Bronchial epithelial cell (primary cell): ENCODE measurements at regions not wholly inside any gene's neighbourhood (a gene's known extent, or its start where the extent isn't known, plus 50 kb on each side); places are given as distances from the start of the nearest gene placed in this dataset.

Experiments used
- DNase-seq: peaks from one replicate; pipeline ENCODE4 v3.0.0-alpha.2; 2010; ENCODE audit warnings: low read depth
- FAIRE-seq: peaks from 2 replicates; lab custom pipeline; 2011; peaks lifted over from hg19 to GRCh38; lab: Jason Lieb, UNC
- H3K27me3 ChIP-seq: 2 replicates; pipeline ENCODE4 v1.5.1; 2011; ENCODE audit warnings: low read length; ENCODE audit not compliant: control insufficient read depth, insufficient read depth
- H3K36me3 ChIP-seq: 2 replicates; pipeline ENCODE4 v1.5.1; 2011; ENCODE audit warnings: low read length; ENCODE audit not compliant: control insufficient read depth, insufficient read depth
- H3K4me3 ChIP-seq: 2 replicates; pipeline ENCODE4 v1.5.1; 2011; ENCODE audit warnings: mild to moderate bottlenecking, low read depth, low read length, control low read depth
- CTCF ChIP-seq: IDR thresholded peaks from 2 replicates; pipeline ENCODE4 v1.5.1; 2011; ENCODE audit warnings: mild to moderate bottlenecking, moderate library complexity, low read length, control low read depth, inconsistent platforms; ENCODE audit not compliant: insufficient read depth, severe bottlenecking

DNA sequence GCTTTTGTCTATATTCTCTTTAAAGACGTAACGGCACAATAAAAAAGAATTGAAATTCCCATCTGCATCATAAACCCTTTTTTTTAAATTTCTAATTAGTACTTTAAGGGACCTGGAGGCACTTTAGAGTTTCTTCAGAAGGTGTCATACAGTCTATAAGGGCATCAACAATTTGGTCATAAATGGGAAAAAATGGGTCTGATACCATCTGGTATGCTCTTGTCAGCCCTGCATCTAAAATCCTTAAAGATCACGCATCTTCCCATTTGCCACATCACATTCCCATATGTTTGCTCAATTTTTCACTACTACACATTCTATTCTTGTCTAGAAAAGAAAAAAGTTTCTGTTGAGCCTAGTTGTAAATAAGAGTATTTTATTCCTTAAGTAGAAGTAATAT, 53.8 kb downstream of the COX7C start:
- TF ChIP-seq CTCF: no peak
- FAIRE-seq: no peak
- DNase-seq: no peak

GRCh38 chr5:86674069-86674468, 56.3 kb downstream of the COX7C start:
- no peak overlapping the region for H3K4me3 ChIP-seq
- FAIRE-seq: no peak
- TF ChIP-seq CTCF: no peak
- DNase-seq: no peak
- H3K36me3 ChIP-seq: no peaks in the 10 kb centered on the region
- H3K27me3 ChIP-seq: no peaks in the 10 kb centered on the region

More for the DNA sequence above, 53.8 kb downstream of the COX7C start:
- no peak overlapping the region for H3K4me3 ChIP-seq
- no peaks in the 10 kb centered on the region for H3K36me3 ChIP-seq
- H3K27me3 ChIP-seq: no peaks in the 10 kb centered on the region

DNA sequence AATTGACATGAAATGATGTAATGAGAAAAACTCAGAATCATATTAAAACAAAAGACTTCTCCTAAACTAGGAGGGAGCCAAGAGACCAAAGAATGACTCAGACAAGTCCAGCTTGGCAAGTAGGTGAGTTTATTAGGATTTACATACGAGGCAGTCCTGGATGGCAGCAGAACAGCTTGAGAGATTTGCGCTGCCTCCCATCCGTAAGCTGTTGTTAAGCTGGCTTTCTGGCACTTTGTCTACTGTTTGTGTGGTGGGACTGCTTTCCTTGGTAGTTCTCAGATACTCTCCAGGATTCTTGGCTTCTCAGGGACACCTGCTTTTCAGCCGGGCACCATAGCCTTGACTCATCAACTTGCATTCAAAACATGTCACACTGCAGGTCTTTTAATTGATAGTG, 57.6 kb downstream of the COX7C start:
- Histone ChIP-seq H3K4me3 (no peak overlapping the region), H3K36me3 (no peaks in the 10 kb centered on the region), H3K27me3 (no peaks in the 10 kb centered on the region)
- no peak for TF ChIP-seq CTCF
- FAIRE-seq: no peak
- no peak for DNase-seq

GRCh38 chr5:86679529-86679928, 61.8 kb downstream of the COX7C start:
- DNase-seq (peak; percentile 63), FAIRE-seq (no peak)
- H3K36me3 ChIP-seq: no peaks in the 10 kb centered on the region
- H3K27me3 ChIP-seq: no peaks in the 10 kb centered on the region
- peak; percentile 49 for TF ChIP-seq CTCF
- no peak overlapping the region for H3K4me3 ChIP-seq

DNA sequence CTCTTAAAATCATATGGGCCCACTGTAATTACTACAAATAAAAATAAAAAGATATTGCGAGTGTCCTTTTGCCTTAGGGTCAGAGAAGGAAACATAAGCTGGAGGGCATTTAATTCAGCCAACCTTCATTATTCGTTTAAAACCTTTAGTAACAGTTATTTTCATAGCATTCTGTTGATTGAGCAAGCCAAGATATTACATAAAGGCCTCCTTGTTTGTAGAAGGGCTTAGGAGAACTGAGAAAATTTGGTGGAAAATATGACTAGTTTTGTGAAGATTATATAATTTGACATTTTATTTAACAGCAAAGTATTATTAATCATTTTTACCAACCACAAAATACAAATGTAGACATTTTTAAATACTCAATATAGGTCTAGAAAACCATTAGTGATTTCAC, 62.2 kb downstream of the COX7C start:
- TF ChIP-seq CTCF: no peak
- Histone ChIP-seq H3K4me3 (no peak overlapping the region), H3K27me3 (no peaks in the 10 kb centered on the region), H3K36me3 (no peaks in the 10 kb centered on the region)
- no peak for DNase-seq
- no peak for FAIRE-seq

DNA sequence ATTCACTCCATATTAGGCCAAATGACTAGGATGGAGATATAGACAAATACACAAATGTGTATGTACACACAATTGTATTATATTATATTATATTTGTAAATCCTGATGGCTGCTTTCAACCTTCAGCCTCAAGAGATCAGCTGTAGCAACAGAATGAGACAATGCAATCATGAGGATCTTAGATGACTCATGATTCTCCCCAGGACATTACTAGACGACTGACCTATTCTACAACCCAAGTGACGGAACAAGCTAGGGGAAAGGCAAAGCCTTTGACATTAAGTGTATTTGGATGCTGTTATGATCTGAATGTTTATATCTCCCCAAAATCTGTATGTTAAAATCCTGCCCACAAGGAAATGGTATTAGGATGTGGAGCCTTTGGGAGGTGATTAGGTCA, 66.5 kb downstream of the COX7C start:
- peak; percentile 6 for DNase-seq
- no peak for TF ChIP-seq CTCF
- FAIRE-seq: no peak
- Histone ChIP-seq H3K36me3 (no peaks in the 10 kb centered on the region), H3K27me3 (no peaks in the 10 kb centered on the region), H3K4me3 (no peak overlapping the region)
